Glutamatergic neuron (in vitro differentiated cells): ENCODE measurements at regions not wholly inside any gene's neighbourhood (a gene's known extent, or its start where the extent isn't known, plus 50 kb on each side); places are given as distances from the start of the nearest gene placed in this dataset.

Experiments used
- DNase-seq: peaks from one replicate; pipeline ENCODE4 v3.0.0; 2022
- H3K27ac Mint-ChIP-seq: one replicate; pipeline ENCODE4 v1.8.0; 2020; ENCODE audit warnings: mild to moderate bottlenecking, mixed read lengths, inconsistent platforms; ENCODE audit not compliant: unreplicated experiment
- H3K27me3 Mint-ChIP-seq: one replicate; pipeline ENCODE4 v1.8.0; 2020; ENCODE audit warnings: mild to moderate bottlenecking, moderate library complexity, mixed read lengths, inconsistent platforms; ENCODE audit not compliant: unreplicated experiment
- H3K36me3 Mint-ChIP-seq: one replicate; pipeline ENCODE4 v1.8.0; 2020; ENCODE audit warnings: mild to moderate bottlenecking, mixed read lengths, inconsistent platforms; ENCODE audit not compliant: unreplicated experiment
- H3K4me1 Mint-ChIP-seq: one replicate; pipeline ENCODE4 v1.8.0; 2020; ENCODE audit warnings: mild to moderate bottlenecking, low read depth, mixed read lengths, inconsistent platforms; ENCODE audit not compliant: unreplicated experiment
- H3K4me3 Mint-ChIP-seq: one replicate; pipeline ENCODE4 v1.8.0; 2020; ENCODE audit warnings: mild to moderate bottlenecking, mixed read lengths, inconsistent platforms; ENCODE audit not compliant: unreplicated experiment
- H3K9me3 Mint-ChIP-seq: one replicate; pipeline ENCODE4 v1.8.0; 2020; ENCODE audit warnings: mild to moderate bottlenecking, moderate library complexity, mixed read lengths, inconsistent platforms; ENCODE audit not compliant: unreplicated experiment
- CTCF ChIP-seq: fragments of 200-600 bp; sonication (generic); IDR thresholded peaks from one replicate; pipeline ENCODE4 v1.5.0; 2021; ENCODE audit not compliant: partially characterized antibody, unreplicated experiment

GRCh38 chr2:18479947-18480369 is 80.5 kb downstream of the RDH14 start:
- no peak for DNase-seq
- no peak for TF ChIP-seq CTCF
- no peak overlapping the region for H3K4me3 Mint-ChIP-seq
- no peaks in the 10 kb centered on the region for H3K36me3 Mint-ChIP-seq
- H3K27ac Mint-ChIP-seq: no peak overlapping the region
- H3K9me3 Mint-ChIP-seq: no peaks in the 10 kb centered on the region
- H3K4me1 Mint-ChIP-seq: no peaks in the 10 kb centered on the region
- H3K27me3 Mint-ChIP-seq: no peaks in the 10 kb centered on the region

DNA sequence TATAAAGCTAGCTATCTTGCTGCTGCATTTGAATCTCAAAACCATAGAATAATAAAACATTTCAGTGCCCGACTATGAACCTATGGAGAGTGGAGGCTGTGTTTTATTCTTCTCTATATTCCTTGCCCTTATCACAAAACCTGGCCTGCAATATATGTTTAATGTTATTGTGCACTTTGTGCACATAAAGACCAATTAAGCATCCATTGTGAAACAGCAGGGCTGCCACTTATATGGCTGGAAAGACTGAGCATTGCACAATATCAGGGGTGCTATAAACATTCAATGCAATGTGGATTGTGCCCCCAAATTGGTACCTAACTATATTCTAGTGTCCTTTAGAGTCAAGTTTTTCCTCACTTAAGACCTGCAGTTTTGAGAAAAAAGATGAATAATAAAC is 83.2 kb downstream of the RDH14 start:
- H3K27me3 Mint-ChIP-seq: peaks cover 2% of the 10 kb centered on the region
- H3K4me3 Mint-ChIP-seq: no peak overlapping the region
- no peak for DNase-seq
- H3K4me1 Mint-ChIP-seq: peaks cover 6% of the 10 kb centered on the region
- H3K36me3 Mint-ChIP-seq: no peaks in the 10 kb centered on the region
- no peak for TF ChIP-seq CTCF
- H3K27ac Mint-ChIP-seq: no peak overlapping the region
- no peaks in the 10 kb centered on the region for H3K9me3 Mint-ChIP-seq

- Mint-ChIP-seq H3K4me1 (peaks cover 6% of the 10 kb centered on the region), H3K36me3 (no peaks in the 10 kb centered on the region)
These were observed 84.0 kb downstream of the RDH14 start for GRCh38 chr2:18476484-18476883.

DNA sequence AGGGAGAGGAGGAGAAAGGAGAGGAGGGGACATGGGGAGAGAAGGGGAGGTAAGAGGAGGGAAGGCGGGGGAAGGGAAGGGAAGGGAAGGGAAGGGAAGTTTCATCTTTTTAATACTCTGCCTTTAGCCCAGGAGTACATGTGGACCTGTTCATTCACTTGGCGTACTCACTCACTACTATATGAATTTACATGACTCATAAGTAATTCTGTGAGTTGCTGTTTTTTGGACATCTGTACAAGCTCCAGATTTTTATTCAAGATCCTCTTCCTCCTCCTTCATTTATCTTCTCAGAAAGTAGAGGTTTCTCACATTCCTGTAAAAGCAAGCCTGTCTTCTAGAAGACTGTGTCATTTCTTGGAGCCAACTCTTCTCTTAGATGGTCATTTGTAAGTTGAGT is 84.6 kb downstream of the RDH14 start:
- Mint-ChIP-seq H3K9me3 (no peaks in the 10 kb centered on the region), H3K4me3 (no peak overlapping the region)

More at GRCh38 chr2:18476484-18476883, 84.0 kb downstream of the RDH14 start:
- H3K9me3 Mint-ChIP-seq: no peaks in the 10 kb centered on the region
- H3K27ac Mint-ChIP-seq: no peak overlapping the region
- no peak overlapping the region for H3K4me3 Mint-ChIP-seq
- H3K27me3 Mint-ChIP-seq: peaks cover 2% of the 10 kb centered on the region
- TF ChIP-seq CTCF: no peak
- DNase-seq: no peak

GRCh38 chr2:18474700-18475099 is 85.8 kb downstream of the RDH14 start:
- Mint-ChIP-seq H3K36me3 (no peaks in the 10 kb centered on the region), H3K27ac (no peak overlapping the region), H3K27me3 (peaks cover 2% of the 10 kb centered on the region), H3K4me3 (no peak overlapping the region), H3K9me3 (no peaks in the 10 kb centered on the region), H3K4me1 (peaks cover 6% of the 10 kb centered on the region)
- no peak for DNase-seq
- no peak for TF ChIP-seq CTCF

More for the DNA sequence above, 84.6 kb downstream of the RDH14 start:
- Mint-ChIP-seq H3K27me3 (peaks cover 2% of the 10 kb centered on the region), H3K36me3 (no peaks in the 10 kb centered on the region), H3K4me1 (peaks cover 6% of the 10 kb centered on the region), H3K27ac (no peak overlapping the region)
- no peak for DNase-seq
- TF ChIP-seq CTCF: no peak
